Duodenal mucosa (tissue), 2 donors: ENCODE measurements at regions not wholly inside any gene's neighbourhood (a gene's known extent, or its start where the extent isn't known, plus 50 kb on each side); places are given as distances from the start of the nearest gene placed in this dataset.

Source experiments
- H3K27ac ChIP-seq: one replicate; pipeline ENCODE4 v1.7.0; 2013; ENCODE audit warnings: low read depth, low read length
- H3K27me3 ChIP-seq, 2 donors: one replicate each; pipeline ENCODE4 v1.7.0; 2013; ENCODE audit warnings: low read length in 2 of 2, control low read depth in 1 of 2; ENCODE audit not compliant: insufficient read depth in 2 of 2, control insufficient read depth in 1 of 2
- H3K36me3 ChIP-seq, 2 donors: one replicate each; pipeline ENCODE4 v1.7.0; 2013; ENCODE audit warnings: low read length in 2 of 2, control low read depth in 1 of 2; ENCODE audit not compliant: insufficient read depth in 2 of 2, control insufficient read depth in 1 of 2
- H3K4me1 ChIP-seq, 2 donors: one replicate each; pipeline ENCODE4 v1.7.0; 2013; ENCODE audit warnings: low read length in 2 of 2, control low read depth in 1 of 2; ENCODE audit not compliant: insufficient read depth in 2 of 2, control insufficient read depth in 1 of 2
- H3K4me3 ChIP-seq, 2 donors: one replicate each; pipeline ENCODE4 v1.7.0; 2013; ENCODE audit warnings: low read length in 2 of 2, low read depth in 1 of 2
- H3K9ac ChIP-seq, 2 donors: one replicate each; pipeline ENCODE4 v1.7.0; 2013; ENCODE audit warnings: low read length in 2 of 2, low read depth in 1 of 2
- H3K9me3 ChIP-seq, 2 donors: one replicate each; pipeline ENCODE4 v1.7.0; 2013; ENCODE audit warnings: low read length in 2 of 2, control low read depth in 1 of 2; ENCODE audit not compliant: control insufficient read depth in 1 of 2

DNA sequence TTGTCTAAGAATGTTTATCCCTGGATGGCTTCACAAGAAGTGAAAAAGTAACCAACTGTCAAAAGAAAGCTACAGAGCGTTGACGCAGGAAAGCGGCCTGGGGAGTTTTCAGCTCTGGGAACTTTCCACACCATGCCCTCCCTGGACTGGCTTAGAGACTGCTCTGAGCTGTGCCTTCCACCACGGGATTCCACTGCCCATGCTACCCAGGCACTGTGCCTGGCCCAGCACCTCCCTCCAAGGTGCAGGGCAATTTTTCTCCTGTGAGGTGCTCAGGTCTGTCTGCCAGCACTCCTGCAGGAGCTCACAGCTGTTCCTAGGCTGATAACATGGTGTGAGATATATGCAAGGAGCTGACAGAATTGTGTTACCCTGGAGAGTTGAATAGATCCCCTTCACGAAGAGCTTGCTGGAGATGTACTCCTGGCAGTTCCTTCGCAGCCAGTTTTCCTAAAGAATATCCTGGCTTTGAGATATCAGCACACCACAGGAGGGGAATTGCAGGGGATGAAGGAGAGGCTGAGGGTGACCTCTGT is 258.3 kb upstream of the B3GAT1 start:
- H3K4me1 ChIP-seq, result no peaks in the 10 kb centered on the region

GRCh38 chr11:134669796-134670195 is 257.8 kb upstream of the B3GAT1 start:
- Histone ChIP-seq H3K36me3 (no peaks in the 10 kb centered on the region), H3K9me3 (no peaks in the 10 kb centered on the region), H3K9ac (no peak overlapping the region), H3K4me3 (no peak overlapping the region), H3K27me3 (peaks cover 8 to 24% of the 10 kb centered on the region in 2 donors), H3K27ac (no peak overlapping the region), H3K4me1 (no peaks in the 10 kb centered on the region)

More for the DNA sequence above, 258.3 kb upstream of the B3GAT1 start:
- Histone ChIP-seq H3K27ac (no peak overlapping the region), H3K9me3 (no peaks in the 10 kb centered on the region), H3K27me3 (peaks cover 8 to 24% of the 10 kb centered on the region in 2 donors), H3K4me3 (no peak overlapping the region), H3K36me3 (no peaks in the 10 kb centered on the region), H3K9ac (no peak overlapping the region)

- Histone ChIP-seq H3K4me3 (no peak overlapping the region), H3K27ac (no peak overlapping the region), H3K27me3 (peaks cover 8 to 24% of the 10 kb centered on the region in 2 donors), H3K9me3 (no peaks in the 10 kb centered on the region), H3K36me3 (no peaks in the 10 kb centered on the region), H3K9ac (no peak overlapping the region), H3K4me1 (no peaks in the 10 kb centered on the region)
These were observed 256.8 kb upstream of the B3GAT1 start for GRCh38 chr11:134668796-134669195.

DNA sequence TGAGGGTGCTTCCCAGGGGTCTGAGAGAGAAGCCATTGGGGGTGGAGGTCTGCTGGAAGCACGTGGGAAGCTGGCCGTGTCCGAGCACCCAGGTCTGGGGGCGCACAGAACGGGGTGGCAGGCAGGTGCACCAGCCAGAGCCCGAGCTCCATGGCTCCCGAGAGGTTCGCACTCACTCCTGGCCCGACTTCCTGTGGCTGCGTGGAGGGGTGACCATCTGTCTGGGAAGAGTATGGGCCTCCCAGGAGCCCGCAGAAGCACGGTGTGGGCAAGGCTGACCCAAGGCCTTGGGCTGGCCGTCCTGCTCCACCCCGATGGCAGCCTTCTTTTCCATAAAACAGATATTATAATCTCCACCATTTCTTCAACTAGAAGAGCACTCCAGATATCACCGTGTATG is 256.0 kb upstream of the B3GAT1 start:
- Histone ChIP-seq H3K36me3 (no peaks in the 10 kb centered on the region), H3K27me3 (peaks cover 8 to 24% of the 10 kb centered on the region in 2 donors), H3K9ac (no peak overlapping the region), H3K27ac (no peak overlapping the region), H3K4me3 (no peak overlapping the region), H3K9me3 (no peaks in the 10 kb centered on the region), H3K4me1 (no peaks in the 10 kb centered on the region)

- H3K4me3 ChIP-seq, result no peak overlapping the region
- H3K27ac ChIP-seq, result no peak overlapping the region
- no peaks in the 10 kb centered on the region for H3K4me1 ChIP-seq
- no peaks in the 10 kb centered on the region for H3K36me3 ChIP-seq
- no peak overlapping the region for H3K9ac ChIP-seq
- no peaks in the 10 kb centered on the region for H3K9me3 ChIP-seq
- peaks cover 8 to 24% of the 10 kb centered on the region in 2 donors for H3K27me3 ChIP-seq
These were observed 255.5 kb upstream of the B3GAT1 start for GRCh38 chr11:134667505-134667904.

DNA sequence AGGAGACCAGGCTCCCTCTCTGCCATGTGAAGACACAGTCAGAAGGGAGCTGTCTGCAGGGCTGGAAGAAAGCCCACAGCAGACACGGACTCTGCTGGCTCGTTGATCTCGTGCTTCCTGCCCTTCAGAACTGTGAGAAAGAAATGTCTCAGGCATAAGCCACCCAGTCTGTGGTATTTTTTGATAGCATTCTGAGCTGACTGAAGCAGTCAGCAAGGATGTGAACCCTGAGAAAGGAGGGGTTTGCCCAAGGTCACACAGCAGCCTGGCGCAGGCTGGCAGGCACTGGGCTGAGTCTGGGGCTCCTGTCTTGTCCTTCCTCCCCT is 255.1 kb upstream of the B3GAT1 start:
- Histone ChIP-seq H3K9ac (no peak overlapping the region), H3K9me3 (no peaks in the 10 kb centered on the region), H3K4me1 (no peaks in the 10 kb centered on the region), H3K36me3 (no peaks in the 10 kb centered on the region), H3K4me3 (no peak overlapping the region), H3K27me3 (peaks cover 8 to 24% of the 10 kb centered on the region in 2 donors), H3K27ac (no peak overlapping the region)

DNA sequence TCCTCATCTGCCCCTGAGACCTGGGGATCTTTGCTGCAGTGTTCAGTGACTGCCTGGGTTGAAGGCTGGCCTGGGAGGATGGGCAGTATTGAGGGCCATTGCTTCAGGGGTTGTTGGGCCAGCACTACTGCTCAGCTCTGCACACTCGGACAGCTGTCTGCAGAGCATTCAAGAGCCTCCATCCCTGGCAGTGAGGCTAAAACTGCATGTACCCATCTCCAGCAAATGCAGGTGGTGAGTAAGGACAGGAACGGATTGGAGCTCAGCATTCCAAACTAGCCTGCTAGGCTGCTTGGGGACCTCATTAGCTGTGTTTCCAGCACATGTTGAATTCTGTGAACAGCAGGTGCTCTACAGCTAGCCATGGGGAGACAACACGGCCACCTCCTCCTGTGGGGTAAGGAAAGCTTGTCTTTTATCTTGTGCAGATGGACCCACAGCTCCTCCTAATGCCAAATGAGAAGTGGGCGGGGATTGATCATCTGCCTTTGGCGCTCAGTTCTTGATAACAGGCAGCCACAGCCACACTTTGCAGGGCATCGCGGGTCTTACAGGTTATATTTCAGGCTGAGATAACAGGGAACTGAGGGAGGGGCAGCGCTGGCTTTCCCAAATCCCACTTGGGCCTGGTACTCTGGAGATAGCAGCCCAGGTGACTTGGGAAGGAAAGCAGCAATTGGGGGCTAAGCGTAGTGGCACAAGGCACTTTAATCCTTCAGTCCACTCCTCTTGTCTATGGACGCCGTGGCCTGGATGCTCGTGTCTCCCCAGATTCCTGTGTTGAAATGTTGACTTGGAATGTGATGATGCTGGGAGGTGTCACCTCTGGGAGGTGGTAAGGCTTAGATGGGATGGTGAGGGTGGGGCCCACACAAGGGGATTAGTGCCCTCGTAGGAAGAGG is 254.5 kb upstream of the B3GAT1 start:
- Histone ChIP-seq H3K27ac (no peak overlapping the region), H3K9me3 (no peaks in the 10 kb centered on the region), H3K4me3 (no peak overlapping the region), H3K36me3 (no peaks in the 10 kb centered on the region), H3K4me1 (no peaks in the 10 kb centered on the region), H3K27me3 (peaks cover 8 to 20% of the 10 kb centered on the region in 2 donors), H3K9ac (no peak overlapping the region)

DNA sequence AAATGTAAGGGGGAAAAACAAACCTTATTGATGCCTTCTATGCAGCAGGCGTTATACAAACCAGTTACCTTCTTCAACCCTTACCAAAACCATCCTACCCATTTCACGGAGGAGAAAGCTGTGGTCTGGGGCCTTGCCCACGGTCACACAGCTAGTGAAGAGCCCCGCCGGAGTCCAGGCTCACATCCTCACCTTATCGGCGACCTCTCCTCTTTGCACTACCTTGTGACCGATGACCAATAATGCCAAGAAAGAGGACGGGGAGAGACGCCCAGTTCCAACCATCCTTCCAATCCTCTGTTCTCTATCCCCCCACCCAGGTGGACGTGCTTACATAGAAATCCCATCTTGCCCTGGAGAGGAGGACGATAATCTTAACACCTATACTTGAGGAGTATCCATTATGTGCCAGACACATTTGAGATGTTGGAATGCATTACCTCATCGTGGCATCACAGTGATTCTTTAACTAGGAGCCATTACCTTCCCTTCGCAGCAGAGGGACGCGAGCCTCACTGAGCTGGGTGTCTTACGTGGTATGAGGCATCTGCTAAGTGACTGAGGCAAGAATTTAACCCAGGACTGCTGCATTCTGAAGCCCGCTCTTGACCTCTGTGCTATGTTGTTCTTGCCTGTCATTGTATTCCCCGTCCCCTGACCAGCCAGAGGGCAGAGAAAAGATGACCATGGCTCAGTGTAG is 253.7 kb upstream of the B3GAT1 start:
- no peaks in the 10 kb centered on the region for H3K4me1 ChIP-seq
- no peaks in the 10 kb centered on the region for H3K36me3 ChIP-seq
- no peak overlapping the region for H3K27ac ChIP-seq
- H3K27me3 ChIP-seq, result peaks cover 8 to 12% of the 10 kb centered on the region in 2 donors
- no peak overlapping the region for H3K4me3 ChIP-seq
- H3K9ac ChIP-seq, result no peak overlapping the region
- H3K9me3 ChIP-seq, result no peaks in the 10 kb centered on the region

GRCh38 chr11:134665188-134665535 is 253.1 kb upstream of the B3GAT1 start:
- Histone ChIP-seq H3K4me3 (no peak overlapping the region), H3K9me3 (no peaks in the 10 kb centered on the region), H3K27ac (no peak overlapping the region), H3K4me1 (no peaks in the 10 kb centered on the region), H3K9ac (no peak overlapping the region), H3K27me3 (peaks cover 3 to 9% of the 10 kb centered on the region in 2 donors), H3K36me3 (no peaks in the 10 kb centered on the region)

DNA sequence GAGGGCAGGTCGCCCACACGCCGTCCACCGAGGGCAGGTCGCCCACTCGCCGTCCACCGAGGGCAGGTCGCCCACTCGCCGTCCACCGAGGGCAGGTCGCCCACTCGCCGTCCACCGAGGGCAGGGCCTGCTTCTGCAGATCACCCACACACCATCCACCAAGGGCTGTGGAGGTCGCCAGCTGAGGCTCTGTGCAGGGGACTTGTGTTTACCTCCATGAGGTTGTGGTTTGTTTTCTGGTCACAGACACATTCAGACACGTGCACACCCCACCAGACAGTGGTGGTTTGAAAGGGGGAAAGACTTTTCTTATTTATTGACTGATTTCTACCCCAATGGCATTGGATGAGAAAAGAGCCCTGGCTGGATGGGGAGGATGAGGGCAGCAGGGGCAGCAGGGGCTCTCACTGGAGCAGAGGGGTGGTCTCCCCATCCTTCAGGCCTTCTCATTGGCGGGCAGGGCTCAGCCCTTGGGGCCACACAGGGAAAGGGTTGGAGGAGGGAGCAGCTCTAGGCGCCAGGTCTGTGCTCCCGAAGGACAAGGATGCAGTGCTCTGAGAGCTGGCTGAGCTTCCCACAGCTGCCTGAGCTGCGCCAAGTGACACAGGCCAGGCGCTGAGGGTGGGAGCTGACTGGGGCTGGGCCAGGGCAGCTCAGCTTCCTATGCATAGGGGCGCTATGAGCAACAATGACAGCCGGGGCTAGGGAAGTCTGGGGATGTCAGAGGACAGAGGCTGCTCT is 252.6 kb upstream of the B3GAT1 start:
- no peaks in the 10 kb centered on the region for H3K9me3 ChIP-seq
- H3K36me3 ChIP-seq, result no peaks in the 10 kb centered on the region

More for the DNA sequence above, 252.6 kb upstream of the B3GAT1 start:
- no peaks in the 10 kb centered on the region for H3K4me1 ChIP-seq
- no peak overlapping the region for H3K9ac ChIP-seq
- no peak overlapping the region for H3K4me3 ChIP-seq
- no peak overlapping the region for H3K27ac ChIP-seq
- H3K27me3 ChIP-seq, result peaks cover 3 to 8% of the 10 kb centered on the region in 2 donors
